ENCODE measurements at regions not wholly inside any gene's neighbourhood (a gene's known extent, or its start where the extent isn't known, plus 50 kb on each side); places are given as distances from the start of the nearest gene placed in this dataset.

- Histone ChIP-seq H3K4me1 (ENCODE audit: insufficient read depth, low read length, poor library complexity, severe bottlenecking) (peaks cover 28% of the 10 kb centered on the region), H3K4me3 (ENCODE audit: low read depth, low read length, poor library complexity, severe bottlenecking) (no peak overlapping the region), H3K9me3 (ENCODE audit: low read depth, low read length, poor library complexity, severe bottlenecking) (peaks cover 15% of the 10 kb centered on the region), H3K27me3 (replicated peaks; ENCODE audit: insufficient read depth, low read depth, low read length, poor library complexity) (no peaks in the 10 kb centered on the region), H3K36me3 (ENCODE audit: insufficient read depth, low read length, poor library complexity, severe bottlenecking) (no peaks in the 10 kb centered on the region), H3K27ac (ENCODE audit: low read depth, low read length, poor library complexity, severe bottlenecking) (no peak overlapping the region)
- BruUV-seq (replicated peaks) = no TSS peak
- POLR2A ChIA-PET (ENCODE audit: low non-redundant PET) = no interaction called here
- intact Hi-C loops (cut with micrococcal nuclease; ENCODE audit: unreplicated experiment) = no loop called here
- CTCF ChIA-PET = no interaction called here
- DNase-seq (ENCODE audit: low spot score) = no peak
- TF ChIP-seq CTCF (conservative IDR thresholded peaks at IDR 0.05; ENCODE audit: low read depth, low read length) = no peak
- TF ChIP-seq EZH2 (IDR thresholded peaks at IDR 0.05; ENCODE audit: borderline replicate concordance, low read depth, low read length, poor library complexity, severe bottlenecking) = no peak
These were observed 225.9 kb upstream of the NCKAP5 start for GRCh38 chr2:133794114-133794513.

GRCh38 chr2:133801946-133802345 is 233.7 kb upstream of the NCKAP5 start:
- CTCF ChIA-PET = no interaction called here
- Histone ChIP-seq H3K4me3 (ENCODE audit: low read depth, low read length, poor library complexity, severe bottlenecking) (no peak overlapping the region), H3K27me3 (replicated peaks; ENCODE audit: insufficient read depth, low read depth, low read length, poor library complexity) (no peaks in the 10 kb centered on the region), H3K4me1 (ENCODE audit: insufficient read depth, low read length, poor library complexity, severe bottlenecking) (no peaks in the 10 kb centered on the region), H3K27ac (ENCODE audit: low read depth, low read length, poor library complexity, severe bottlenecking) (no peak overlapping the region), H3K36me3 (ENCODE audit: insufficient read depth, low read length, poor library complexity, severe bottlenecking) (no peaks in the 10 kb centered on the region), H3K9me3 (ENCODE audit: low read depth, low read length, poor library complexity, severe bottlenecking) (peaks cover 3% of the 10 kb centered on the region)
- TF ChIP-seq EZH2 (IDR thresholded peaks at IDR 0.05; ENCODE audit: borderline replicate concordance, low read depth, low read length, poor library complexity, severe bottlenecking) = no peak
- DNase-seq (ENCODE audit: low spot score) = no peak
- intact Hi-C loops (cut with micrococcal nuclease; ENCODE audit: unreplicated experiment) = no loop called here
- BruUV-seq (replicated peaks) = no TSS peak
- POLR2A ChIA-PET (ENCODE audit: low non-redundant PET) = no interaction called here

GRCh38 chr2:133802409-133803039 is 234.3 kb upstream of the NCKAP5 start:
- H3K4me1 ChIP-seq (ENCODE audit: insufficient read depth, low read length, poor library complexity, severe bottlenecking) = no peaks in the 10 kb centered on the region
- no peak for TF ChIP-seq CTCF (conservative IDR thresholded peaks at IDR 0.05; ENCODE audit: low read depth, low read length)
- POLR2A ChIA-PET (ENCODE audit: low non-redundant PET) = no interaction called here
- BruUV-seq (replicated peaks) = no TSS peak
- no peak for DNase-seq (ENCODE audit: low spot score)
- no peak overlapping the region for H3K4me3 ChIP-seq (ENCODE audit: low read depth, low read length, poor library complexity, severe bottlenecking)
- no peaks in the 10 kb centered on the region for H3K36me3 ChIP-seq (ENCODE audit: insufficient read depth, low read length, poor library complexity, severe bottlenecking)
- CTCF ChIA-PET = no interaction called here
- intact Hi-C loops (cut with micrococcal nuclease; ENCODE audit: unreplicated experiment) = no loop called here
- no peaks in the 10 kb centered on the region for H3K9me3 ChIP-seq (ENCODE audit: low read depth, low read length, poor library complexity, severe bottlenecking)
- H3K27me3 ChIP-seq (replicated peaks; ENCODE audit: insufficient read depth, low read depth, low read length, poor library complexity) = no peaks in the 10 kb centered on the region
- no peak overlapping the region for H3K27ac ChIP-seq (ENCODE audit: low read depth, low read length, poor library complexity, severe bottlenecking)

- no peaks in the 10 kb centered on the region for H3K9me3 ChIP-seq (ENCODE audit: low read depth, low read length, poor library complexity, severe bottlenecking)
- H3K27me3 ChIP-seq (replicated peaks; ENCODE audit: insufficient read depth, low read depth, low read length, poor library complexity) = no peaks in the 10 kb centered on the region
- no TSS peak for BruUV-seq (replicated peaks)
- no peaks in the 10 kb centered on the region for H3K4me1 ChIP-seq (ENCODE audit: insufficient read depth, low read length, poor library complexity, severe bottlenecking)
- H3K4me3 ChIP-seq (ENCODE audit: low read depth, low read length, poor library complexity, severe bottlenecking) = no peak overlapping the region
- no peaks in the 10 kb centered on the region for H3K36me3 ChIP-seq (ENCODE audit: insufficient read depth, low read length, poor library complexity, severe bottlenecking)
- TF ChIP-seq CTCF (conservative IDR thresholded peaks at IDR 0.05; ENCODE audit: low read depth, low read length) (no peak), EZH2 (IDR thresholded peaks at IDR 0.05; ENCODE audit: borderline replicate concordance, low read depth, low read length, poor library complexity, severe bottlenecking) (no peak)
- CTCF ChIA-PET = no interaction called here
- intact Hi-C loops (cut with micrococcal nuclease; ENCODE audit: unreplicated experiment) = no loop called here
- no peak overlapping the region for H3K27ac ChIP-seq (ENCODE audit: low read depth, low read length, poor library complexity, severe bottlenecking)
- POLR2A ChIA-PET (ENCODE audit: low non-redundant PET) = no interaction called here
- DNase-seq (ENCODE audit: low spot score) = no peak
These were observed 238.3 kb upstream of the NCKAP5 start for GRCh38 chr2:133806564-133806963.

Data from A673 (cell line).